IMR-90 (cell line): ENCODE measurements at regions not wholly inside any gene's neighbourhood (a gene's known extent, or its start where the extent isn't known, plus 50 kb on each side); places are given as distances from the start of the nearest gene placed in this dataset.

Experiments
- ATAC-seq: fragments of 200-7000 bp; cut with Tn5 transposase; 2 replicates; pipeline ENCODE4 v1.9.1; 2020; ENCODE audit warnings: low read depth, mild to moderate bottlenecking, moderate library complexity
- BruUV-seq: library from RNA; stranded (reverse); fragments of 400-500 nt; replicated peaks from 2 replicates; lab custom pipeline; 2021; lab: Mats Ljungman, UMichigan
- CTCF ChIA-PET: fragments of 300-600 bp; formaldehyde crosslinking; extraction: SDS; loops from one replicate; lab custom pipeline; 2021; ENCODE audit warnings: antibody characterized with exemption; lab: Yijun Ruan, JAX
- POLR2A ChIA-PET: fragments of 300-600 bp; sonication (Branson Sonifier 250); formaldehyde crosslinking; loops from one replicate; lab custom pipeline; 2022; ENCODE audit warnings: antibody characterized with exemption; ENCODE audit not compliant: unreplicated experiment; lab: Charles Lee
- DNase-seq: peaks from one replicate; pipeline ENCODE4 v3.0.0; 2013
- H2AFZ ChIP-seq: replicated peaks from 2 replicates; pipeline ENCODE3; 2013; ENCODE audit warnings: low read length, mild to moderate bottlenecking; ENCODE audit not compliant: poor library complexity
- H2AK5ac ChIP-seq: 2 replicates; pipeline ENCODE4 v1.6.1; 2013; ENCODE audit warnings: low read depth, low read length, inconsistent platforms
- H2AK9ac ChIP-seq: replicated peaks from 2 replicates; pipeline ENCODE3; 2013; ENCODE audit warnings: mild to moderate bottlenecking, low read depth, low read length, moderate library complexity; ENCODE audit not compliant: poor library complexity
- H2BK120ac ChIP-seq: 2 replicates; pipeline ENCODE4 v1.6.1; 2013; ENCODE audit warnings: low read depth, low read length, inconsistent platforms
- H2BK15ac ChIP-seq: 3 replicates; pipeline ENCODE4 v1.6.1; 2013; ENCODE audit warnings: low read depth, low read length, inconsistent platforms
- H2BK20ac ChIP-seq: 2 replicates; pipeline ENCODE4 v1.6.1; 2013; ENCODE audit warnings: low read depth, mild to moderate bottlenecking, inconsistent platforms, low read length, moderate library complexity
- H2BK5ac ChIP-seq: 2 replicates; pipeline ENCODE4 v1.6.1; 2013; ENCODE audit warnings: mild to moderate bottlenecking, low read depth, low read length, inconsistent platforms; ENCODE audit not compliant: poor library complexity, severe bottlenecking
- H3K14ac ChIP-seq: replicated peaks from 2 replicates; pipeline ENCODE4 v1.6.1; 2013; ENCODE audit warnings: low read depth, low read length, inconsistent platforms
- H3K18ac ChIP-seq: 2 replicates; pipeline ENCODE4 v1.6.1; 2013; ENCODE audit warnings: low read depth, low read length, control low read depth
- H3K23ac ChIP-seq: 2 replicates; pipeline ENCODE4 v1.6.1; 2013; ENCODE audit warnings: low read depth, low read length, inconsistent platforms
- H3K27ac ChIP-seq: 2 replicates; pipeline ENCODE4 v1.5.1; 2013; ENCODE audit warnings: mild to moderate bottlenecking, control low read depth, low read length; ENCODE audit not compliant: insufficient read depth
- H3K27me3 ChIP-seq: 2 replicates; pipeline ENCODE4 v1.6.1; 2013; ENCODE audit warnings: low read length; ENCODE audit not compliant: control insufficient read depth, insufficient read depth
- H3K36me3 ChIP-seq: 2 replicates; pipeline ENCODE4 v1.6.1; 2013; ENCODE audit warnings: low read length, mixed read lengths; ENCODE audit not compliant: control insufficient read depth, insufficient read depth
- H3K4ac ChIP-seq: 2 replicates; pipeline ENCODE4 v1.6.1; 2013; ENCODE audit warnings: low read depth, low read length, inconsistent platforms
- H3K4me1 ChIP-seq: 2 replicates; pipeline ENCODE4 v1.6.1; 2013; ENCODE audit warnings: low read length, mixed read lengths; ENCODE audit not compliant: control insufficient read depth, insufficient read depth
- H3K4me2 ChIP-seq: 2 replicates; pipeline ENCODE4 v1.6.1; 2013; ENCODE audit warnings: low read depth, mild to moderate bottlenecking, control low read depth, low read length, moderate library complexity
- H3K4me3 ChIP-seq: 2 replicates; pipeline ENCODE4 v1.5.1; 2013; ENCODE audit warnings: low read depth, mild to moderate bottlenecking, control low read depth, low read length, moderate library complexity; ENCODE audit not compliant: insufficient read depth
- H3K56ac ChIP-seq: 2 replicates; pipeline ENCODE4 v1.6.1; 2013; ENCODE audit warnings: low read length, inconsistent platforms; ENCODE audit not compliant: insufficient read depth; ENCODE audit errors: extremely low read depth
- H3K79me1 ChIP-seq, 2 experiments: 2 replicates each; pipeline ENCODE4 v1.6.1; 2013; ENCODE audit warnings: low read length in 2 of 2, inconsistent platforms in 1 of 2, low read depth in 1 of 2
- H3K9ac ChIP-seq: 2 replicates; pipeline ENCODE4 v1.6.1; 2013; ENCODE audit warnings: low read depth, low read length, control low read depth
- H3K9me1 ChIP-seq: 2 replicates; pipeline ENCODE4 v1.6.1; 2013; ENCODE audit warnings: low read length, inconsistent platforms; ENCODE audit not compliant: insufficient read depth
- H3K9me3 ChIP-seq: 2 replicates; pipeline ENCODE4 v1.6.1; 2013; ENCODE audit warnings: low read length; ENCODE audit not compliant: control insufficient read depth, insufficient read depth
- H4K20me1 ChIP-seq: 2 replicates; pipeline ENCODE4 v1.6.1; 2013; ENCODE audit warnings: low read length, inconsistent platforms; ENCODE audit not compliant: insufficient read depth
- H4K5ac ChIP-seq: 2 replicates; pipeline ENCODE4 v1.6.1; 2013; ENCODE audit warnings: mild to moderate bottlenecking, low read depth, low read length, control low read depth
- H4K8ac ChIP-seq, 2 experiments: 2 replicates each; pipeline ENCODE4 v1.6.1; 2013; ENCODE audit warnings: low read depth in 2 of 2, low read length in 2 of 2, control low read depth in 1 of 2, inconsistent platforms in 1 of 2
- H4K91ac ChIP-seq: 2 replicates; pipeline ENCODE4 v1.6.1; 2013; ENCODE audit warnings: low read depth, low read length, inconsistent platforms; ENCODE audit not compliant: insufficient read depth
- BHLHE40 ChIP-seq: fragments of 150-350 bp; IDR thresholded peaks from 2 replicates; pipeline ENCODE4 v1.6.1; 2016; ENCODE audit warnings: mild to moderate bottlenecking, low read depth, low read length
- CEBPB ChIP-seq: IDR thresholded peaks from 2 replicates; pipeline ENCODE4 v1.6.1; 2012; ENCODE audit warnings: low read depth, low read length, improper control_type of control experiment
- CHD1 ChIP-seq: IDR thresholded peaks from 2 replicates; pipeline ENCODE4 v1.6.1; 2012; ENCODE audit warnings: low read depth, low read length, improper control_type of control experiment
- FOS ChIP-seq: fragments of 150-350 bp; IDR thresholded peaks from 2 replicates; pipeline ENCODE4 v1.6.1; 2016; ENCODE audit warnings: low read depth, low read length
- MAFK ChIP-seq: IDR thresholded peaks from 2 replicates; pipeline ENCODE4 v1.6.1; 2012; ENCODE audit warnings: low read depth, low read length, improper control_type of control experiment
- MAZ ChIP-seq: IDR thresholded peaks from 2 replicates; pipeline ENCODE4 v1.6.1; 2012; ENCODE audit warnings: low read depth, mild to moderate bottlenecking, low read length, improper control_type of control experiment, moderate library complexity, borderline replicate concordance
- MXI1 ChIP-seq: IDR thresholded peaks from 2 replicates; pipeline ENCODE4 v1.6.1; 2012; ENCODE audit warnings: low read depth, mild to moderate bottlenecking, low read length, moderate library complexity, borderline replicate concordance
- NFE2L2 ChIP-seq: fragments of 150-350 bp; IDR thresholded peaks from 2 replicates; pipeline ENCODE4 v1.6.1; 2016; ENCODE audit warnings: low read depth, mild to moderate bottlenecking, low read length
- POLR2A ChIP-seq: IDR thresholded peaks from 2 replicates; pipeline ENCODE4 v1.6.1; 2012; ENCODE audit warnings: mild to moderate bottlenecking, low read depth, low read length
- RAD21 ChIP-seq: IDR thresholded peaks from 2 replicates; pipeline ENCODE4 v1.6.1; 2012; ENCODE audit warnings: low read length, improper control_type of control experiment
- RCOR1 ChIP-seq: IDR thresholded peaks from 2 replicates; pipeline ENCODE4 v1.6.1; 2012; ENCODE audit warnings: mild to moderate bottlenecking, low read length, improper control_type of control experiment; ENCODE audit not compliant: insufficient replicate concordance
- RFX5 ChIP-seq: IDR thresholded peaks from 2 replicates; pipeline ENCODE4 v1.8.0; 2012; ENCODE audit warnings: low read depth, mild to moderate bottlenecking, low read length, moderate library complexity
- SMC3 ChIP-seq: fragments of 150-350 bp; IDR thresholded peaks from 2 replicates; pipeline ENCODE4 v1.6.1; 2016; ENCODE audit warnings: low read depth, mild to moderate bottlenecking, antibody characterized with exemption, low read length, moderate library complexity
- WGBS, 2 experiments: methylation state at CpG; one replicate each; pipeline versions ENCODE4 v1.1.5 to v1.1.7; 2013; ENCODE audit warnings: missing lambda C conversion rate in 2 of 2; ENCODE audit not compliant: insufficient read length in 1 of 2; ENCODE audit errors: extremely low coverage in 2 of 2; 5-methylcytosine and 5-hydroxymethylcytosine counted together
- dilution Hi-C: fragments of 300-500 bp; cut with HindIII; formaldehyde crosslinking; loops from one replicate; pipeline ENCODE4 v1.14.3; 2018; ENCODE audit warnings: low sequenced_read_pairs; ENCODE audit not compliant: unreplicated experiment
- in situ Hi-C: fragments of 300-500 bp; cut with MboI; formaldehyde crosslinking; loops from 3 replicates; pipeline ENCODE4 v1.14.3; 2019; ENCODE audit warnings: low sequenced_read_pairs, inconsistent platforms, mixed read lengths
- intact Hi-C: fragments of 100-400 bp; cut with micrococcal nuclease; formaldehyde crosslinking; loops from 2 replicates; pipeline ENCODE4 v1.10.0; 2022
- TF ChIP-seq, protein P1 (sequence below): fragments of 150-350 bp; IDR thresholded peaks from 2 replicates; pipeline ENCODE4 v1.6.1; 2016; ENCODE audit warnings: low read depth, mild to moderate bottlenecking, low read length, moderate library complexity, borderline replicate concordance
- TF ChIP-seq, protein P2 (sequence below): fragments of 150-350 bp; IDR thresholded peaks from 2 replicates; pipeline ENCODE4 v1.6.1; 2017; ENCODE audit warnings: mild to moderate bottlenecking, antibody characterized with exemption, low read length, low read depth
- TF ChIP-seq, protein P3 (sequence below): conservative IDR thresholded peaks from 2 replicates; pipeline ENCODE4 v1.5.1; 2012; ENCODE audit warnings: mild to moderate bottlenecking, low read depth, low read length, improper control_type of control experiment

DNA sequence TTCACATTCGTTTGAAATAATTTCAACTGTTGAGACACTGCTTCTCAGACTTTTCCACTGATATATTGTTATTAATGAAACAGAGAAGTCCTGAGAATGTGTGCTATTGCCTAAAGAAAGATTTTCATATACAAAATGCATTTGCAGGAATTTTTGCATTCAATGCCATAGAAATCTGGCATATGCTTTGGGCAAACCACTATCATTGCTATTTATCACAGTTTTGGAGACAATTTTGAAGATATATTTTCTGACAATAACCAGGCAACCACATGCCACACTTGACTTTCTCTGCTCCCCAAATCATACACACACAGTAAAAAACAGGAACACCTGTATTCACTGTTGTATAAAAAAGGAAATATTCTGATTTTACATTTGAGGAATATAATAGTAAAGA, 1303.7 kb upstream of the IGFBP7 start:
- Histone ChIP-seq H3K27ac (no peak overlapping the region), H3K14ac (no peak overlapping the region), H3K4me1 (no peaks in the 10 kb centered on the region), H3K36me3 (no peaks in the 10 kb centered on the region), H2AK5ac (no peak overlapping the region), H4K91ac (no peak overlapping the region), H3K9me1 (no peaks in the 10 kb centered on the region), H2BK20ac (no peak overlapping the region), H3K18ac (no peak overlapping the region), H3K9me3 (no peaks in the 10 kb centered on the region), H2BK15ac (no peak overlapping the region), H3K27me3 (no peaks in the 10 kb centered on the region), H3K23ac (no peak overlapping the region), H3K4ac (no peak overlapping the region), H4K5ac (no peak overlapping the region), H3K79me1 (no peaks in the 10 kb centered on the region), H4K8ac (no peak overlapping the region), H3K56ac (no peak overlapping the region), H2AK9ac (no peak overlapping the region), H2AFZ (no peak overlapping the region), H2BK5ac (no peak overlapping the region), H4K20me1 (no peaks in the 10 kb centered on the region), H2BK120ac (no peak overlapping the region), H3K4me3 (no peak overlapping the region), H3K9ac (no peak overlapping the region), H3K4me2 (no peak overlapping the region)
- no CpG with 5 or more reads among the region's 1 CpG for WGBS, 2 experiments
- ChIA-PET CTCF (no interaction called here), POLR2A (no interaction called here)
- ATAC-seq (no peak), DNase-seq (no peak)
- in situ Hi-C loops (no loop called here), intact Hi-C loops (no loop called here), dilution Hi-C loops (no loop called here)
- TF ChIP-seq POLR2A (no peak), FOS (no peak), SMC3 (no peak), BHLHE40 (no peak), RFX5 (no peak), MXI1 (no peak), MAZ (no peak), RCOR1 (no peak), MAFK (no peak), RAD21 (no peak), CHD1 (no peak), NFE2L2 (no peak), CEBPB (no peak)
- TF ChIP-seq, protein P1, sequence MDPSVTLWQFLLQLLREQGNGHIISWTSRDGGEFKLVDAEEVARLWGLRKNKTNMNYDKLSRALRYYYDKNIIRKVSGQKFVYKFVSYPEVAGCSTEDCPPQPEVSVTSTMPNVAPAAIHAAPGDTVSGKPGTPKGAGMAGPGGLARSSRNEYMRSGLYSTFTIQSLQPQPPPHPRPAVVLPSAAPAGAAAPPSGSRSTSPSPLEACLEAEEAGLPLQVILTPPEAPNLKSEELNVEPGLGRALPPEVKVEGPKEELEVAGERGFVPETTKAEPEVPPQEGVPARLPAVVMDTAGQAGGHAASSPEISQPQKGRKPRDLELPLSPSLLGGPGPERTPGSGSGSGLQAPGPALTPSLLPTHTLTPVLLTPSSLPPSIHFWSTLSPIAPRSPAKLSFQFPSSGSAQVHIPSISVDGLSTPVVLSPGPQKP: no peak
- TF ChIP-seq, protein P2, sequence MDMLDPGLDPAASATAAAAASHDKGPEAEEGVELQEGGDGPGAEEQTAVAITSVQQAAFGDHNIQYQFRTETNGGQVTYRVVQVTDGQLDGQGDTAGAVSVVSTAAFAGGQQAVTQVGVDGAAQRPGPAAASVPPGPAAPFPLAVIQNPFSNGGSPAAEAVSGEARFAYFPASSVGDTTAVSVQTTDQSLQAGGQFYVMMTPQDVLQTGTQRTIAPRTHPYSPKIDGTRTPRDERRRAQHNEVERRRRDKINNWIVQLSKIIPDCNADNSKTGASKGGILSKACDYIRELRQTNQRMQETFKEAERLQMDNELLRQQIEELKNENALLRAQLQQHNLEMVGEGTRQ: no peak
- TF ChIP-seq, protein P3, sequence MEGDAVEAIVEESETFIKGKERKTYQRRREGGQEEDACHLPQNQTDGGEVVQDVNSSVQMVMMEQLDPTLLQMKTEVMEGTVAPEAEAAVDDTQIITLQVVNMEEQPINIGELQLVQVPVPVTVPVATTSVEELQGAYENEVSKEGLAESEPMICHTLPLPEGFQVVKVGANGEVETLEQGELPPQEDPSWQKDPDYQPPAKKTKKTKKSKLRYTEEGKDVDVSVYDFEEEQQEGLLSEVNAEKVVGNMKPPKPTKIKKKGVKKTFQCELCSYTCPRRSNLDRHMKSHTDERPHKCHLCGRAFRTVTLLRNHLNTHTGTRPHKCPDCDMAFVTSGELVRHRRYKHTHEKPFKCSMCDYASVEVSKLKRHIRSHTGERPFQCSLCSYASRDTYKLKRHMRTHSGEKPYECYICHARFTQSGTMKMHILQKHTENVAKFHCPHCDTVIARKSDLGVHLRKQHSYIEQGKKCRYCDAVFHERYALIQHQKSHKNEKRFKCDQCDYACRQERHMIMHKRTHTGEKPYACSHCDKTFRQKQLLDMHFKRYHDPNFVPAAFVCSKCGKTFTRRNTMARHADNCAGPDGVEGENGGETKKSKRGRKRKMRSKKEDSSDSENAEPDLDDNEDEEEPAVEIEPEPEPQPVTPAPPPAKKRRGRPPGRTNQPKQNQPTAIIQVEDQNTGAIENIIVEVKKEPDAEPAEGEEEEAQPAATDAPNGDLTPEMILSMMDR: no peak
- BruUV-seq: no TSS peak
